K562 (cell line): ENCODE measurements at regions not wholly inside any gene's neighbourhood (a gene's known extent, or its start where the extent isn't known, plus 50 kb on each side); places are given as distances from the start of the nearest gene placed in this dataset.

Experiments
- ATAC-seq: fragments of 200-7000 bp; cut with Tn5 transposase; 3 replicates; pipeline ENCODE4 v1.9.1; 2020; ENCODE audit warnings: moderate library complexity
- BruUV-seq: library from RNA; stranded (reverse); fragments of 400-500 nt; replicated peaks from 2 replicates; lab custom pipeline; 2021; lab: Mats Ljungman, UMichigan
- CTCF ChIA-PET: fragments of 300-600 bp; formaldehyde crosslinking; extraction: SDS; loops from one replicate; lab custom pipeline; 2021; ENCODE audit warnings: low intra/inter-chr PET ratio; lab: Yijun Ruan, JAX
- POLR2A ChIA-PET: fragments of 300-600, 350-650 bp; sonication (Branson Sonifier 250); formaldehyde crosslinking; extraction: SDS; loops from one replicate; lab custom pipeline; 2021; ENCODE audit warnings: antibody characterized with exemption, inconsistent platforms; lab: Yijun Ruan, JAX
- DNase-seq, 4 experiments: peaks; one replicate each; pipeline versions ENCODE4 v3.0.0 to v3.0.0-alpha.2; 2011 to 2018; ENCODE audit warnings: low spot score in 3 of 4, mixed read lengths in 3 of 4; ENCODE audit errors: extremely low read depth in 1 of 4
- FAIRE-seq: peaks from 2 replicates; lab custom pipeline; 2011; peaks lifted over from hg19 to GRCh38; lab: Jason Lieb, UNC
- H2AFZ ChIP-seq: 2 replicates; pipeline ENCODE4 v1.6.0; 2011; ENCODE audit warnings: low read depth, low read length, control low read depth, inconsistent platforms
- H3K27ac ChIP-seq: fragments of 200-600 bp; 3 replicates; pipeline ENCODE4 v1.8.0; 2011; ENCODE audit warnings: low read depth, mild to moderate bottlenecking, control low read depth, inconsistent platforms, low read length, moderate library complexity, mixed read lengths; ENCODE audit errors: extremely low read depth
- H3K27me3 ChIP-seq, 2 experiments: fragments of 300-600 bp in 1 of 2; 2 replicates in 1 of 2; 3 replicates in 1 of 2; pipeline versions ENCODE4 v1.6.0 to v1.8.0; 2011; ENCODE audit warnings: inconsistent platforms in 2 of 2, low read length in 2 of 2, mild to moderate bottlenecking in 1 of 2, mixed read lengths in 1 of 2, moderate library complexity in 1 of 2; ENCODE audit not compliant: control insufficient read depth in 2 of 2, insufficient read depth in 2 of 2
- H3K36me3 ChIP-seq: fragments of 300-600 bp; 3 replicates; pipeline ENCODE4 v1.8.0; 2011; ENCODE audit warnings: mild to moderate bottlenecking, low read length, inconsistent platforms; ENCODE audit not compliant: control insufficient read depth, insufficient read depth
- H3K4me1 ChIP-seq, 2 experiments: fragments of 200-600 bp in 1 of 2; replicated peaks in 1 of 2; 2 replicates in 1 of 2; 3 replicates in 1 of 2; pipeline versions ENCODE4 v1.5.1 to v1.8.0; 2011; ENCODE audit warnings: inconsistent platforms in 2 of 2, low read length in 2 of 2, mild to moderate bottlenecking in 1 of 2, mixed read lengths in 1 of 2, moderate library complexity in 1 of 2; ENCODE audit not compliant: control insufficient read depth in 2 of 2, insufficient read depth in 2 of 2
- H3K4me2 ChIP-seq: 2 replicates; pipeline ENCODE4 v1.6.1; 2011; ENCODE audit warnings: low read length, control low read depth, inconsistent platforms, mixed read lengths; ENCODE audit not compliant: insufficient read depth
- H3K4me3 ChIP-seq: fragments of 200-600 bp; sonication (generic), shearing (Covaris generic); 2 replicates; pipeline ENCODE4 v1.5.1; 2016; ENCODE audit warnings: control low read depth, inconsistent platforms
- H3K79me2 ChIP-seq: fragments of 200-600 bp; 3 replicates; pipeline ENCODE4 v1.8.0; 2011; ENCODE audit warnings: low read length, inconsistent platforms; ENCODE audit not compliant: control insufficient read depth, insufficient read depth
- H3K9ac ChIP-seq, 2 experiments: 2 replicates each; pipeline versions ENCODE4 v1.6.0 to v1.6.1; 2011; ENCODE audit warnings: low read depth in 2 of 2, low read length in 2 of 2, control low read depth in 1 of 2, inconsistent platforms in 1 of 2, mild to moderate bottlenecking in 1 of 2, mixed read lengths in 1 of 2; ENCODE audit not compliant: insufficient read depth in 1 of 2
- H3K9me1 ChIP-seq: one replicate; pipeline ENCODE4 v1.6.0; 2011; ENCODE audit warnings: inconsistent platforms, mild to moderate bottlenecking, low read length, moderate library complexity; ENCODE audit not compliant: control insufficient read depth, insufficient read depth
- H3K9me3 ChIP-seq: replicated peaks from 2 replicates; pipeline ENCODE4 v1.5.1; 2011; ENCODE audit warnings: low read depth, low read length, inconsistent platforms; ENCODE audit not compliant: control insufficient read depth, insufficient read depth
- H4K20me1 ChIP-seq: replicated peaks from 2 replicates; pipeline ENCODE4 v1.6.1; 2011; ENCODE audit warnings: low read length, inconsistent platforms, mixed read lengths; ENCODE audit not compliant: control insufficient read depth, insufficient read depth
- AFF1 ChIP-seq, 2 experiments: fragments of 450-650 bp; IDR thresholded peaks; 2 replicates each; pipeline ENCODE4 v1.6.1; 2018; ENCODE audit warnings: mild to moderate bottlenecking in 2 of 2, low read depth in 1 of 2; ENCODE audit not compliant: partially characterized antibody in 2 of 2
- CCAR2 ChIP-seq: fragments of 200-400 bp; formaldehyde crosslinking; IDR thresholded peaks from 2 replicates; pipeline ENCODE4 v1.6.1; 2017; ENCODE audit warnings: mild to moderate bottlenecking, low read depth, low read length
- MAX ChIP-seq: sonication (generic); formaldehyde crosslinking; IDR thresholded peaks from 2 replicates; pipeline ENCODE4 v1.9.0; 2022; ENCODE audit warnings: mild to moderate bottlenecking, missing genetic modification reagents
- RB1 ChIP-seq: fragments of 450-650 bp; IDR thresholded peaks from 2 replicates; pipeline ENCODE4 v1.6.1; 2017; ENCODE audit warnings: low read depth, mild to moderate bottlenecking
- TARDBP ChIP-seq: fragments of 450-650 bp; IDR thresholded peaks from 2 replicates; pipeline ENCODE4 v1.6.1; 2016
- WGBS: fragments of 100-300 bp; shearing (Covaris generic); methylation state at CpG from one replicate; pipeline ENCODE4 v1.1.6; 2016; ENCODE audit warnings: low coverage, mixed read lengths; ENCODE audit not compliant: insufficient coverage; ENCODE audit errors: missing lambda C conversion rate; 5-methylcytosine and 5-hydroxymethylcytosine counted together
- in situ Hi-C: fragments of 300-500 bp; cut with MboI; formaldehyde crosslinking; loops from 4 replicates; pipeline ENCODE4 v1.15.0; 2018; ENCODE audit warnings: inconsistent platforms, mixed read lengths
- intact Hi-C: fragments of 100-400 bp; cut with micrococcal nuclease; formaldehyde crosslinking; loops from 2 replicates; pipeline ENCODE4 v1.14.2; 2022

- H4K20me1 ChIP-seq, result no peaks in the 10 kb centered on the region
- ChIA-PET POLR2A (no interaction called here), CTCF (no interaction called here)
- H3K9me1 ChIP-seq, result no peaks in the 10 kb centered on the region
- no TSS peak for BruUV-seq
- no peak overlapping the region for H2AFZ ChIP-seq
- intact Hi-C loops, result no loop called here
- H3K27ac ChIP-seq, result no peak overlapping the region
- H3K9me3 ChIP-seq, result no peaks in the 10 kb centered on the region
- no peaks in the 10 kb centered on the region for H3K27me3 ChIP-seq
- no peak overlapping the region for H3K9ac ChIP-seq
- no peak overlapping the region for H3K4me3 ChIP-seq
- in situ Hi-C loops, result no loop called here
- FAIRE-seq (no peak), ATAC-seq (no peak), DNase-seq (no peak)
- no peak overlapping the region for H3K4me2 ChIP-seq
- H3K4me1 ChIP-seq, result no peaks in the 10 kb centered on the region
- H3K79me2 ChIP-seq, result no peaks in the 10 kb centered on the region
- no peak for TF ChIP-seq RB1
- TF ChIP-seq AFF1 (IDR thresholded peaks at IDR 0.05; ENCODE audit: low read depth in 1 of 2, partially characterized antibody in 2 of 2), result no peak
- TF ChIP-seq CCAR2, result no peak
- TF ChIP-seq TARDBP, result no peak
- TF ChIP-seq MAX (CRISPR knock-in tag), result no peak
- no peaks in the 10 kb centered on the region for H3K36me3 ChIP-seq
- 0% methylated on average over 1 of the region's 1 CpG for WGBS
These were observed 410.7 kb upstream of the API5 start for GRCh38 chr11:42901084-42901483.
